A673 (cell line): ENCODE measurements at regions not wholly inside any gene's neighbourhood (a gene's known extent, or its start where the extent isn't known, plus 50 kb on each side); places are given as distances from the start of the nearest gene placed in this dataset.

Experiments
- BruUV-seq: library from RNA; stranded (reverse); fragments of 400-500 nt; replicated peaks from 2 replicates; lab custom pipeline; 2021; lab: Mats Ljungman, UMichigan
- CTCF ChIA-PET: fragments of 300-600 bp; sonication (Branson Sonifier 250); formaldehyde crosslinking; loops from one replicate; lab custom pipeline; 2022; ENCODE audit warnings: antibody characterized with exemption; lab: Charles Lee
- POLR2A ChIA-PET: fragments of 300-600 bp; sonication (Branson Sonifier 250); formaldehyde crosslinking; loops from one replicate; lab custom pipeline; 2022; ENCODE audit warnings: antibody characterized with exemption; ENCODE audit not compliant: low non-redundant PET; lab: Charles Lee
- DNase-seq: peaks from one replicate; pipeline ENCODE4 v3.0.0-alpha.2; 2015; ENCODE audit warnings: low spot score
- H3K27ac ChIP-seq: fragments of 200-600 bp; sonication (generic); 2 replicates; pipeline ENCODE4 v1.5.1; 2016; ENCODE audit warnings: mixed run types, low read depth, mild to moderate bottlenecking, mixed read lengths, antibody characterized with exemption, low read length; ENCODE audit not compliant: poor library complexity, severe bottlenecking
- H3K27me3 ChIP-seq: fragments of 200-600 bp; sonication (generic); replicated peaks from 2 replicates; pipeline ENCODE4 v1.6.1; 2017; ENCODE audit warnings: mixed run types, low read depth, mild to moderate bottlenecking, mixed read lengths, antibody characterized with exemption, low read length; ENCODE audit not compliant: insufficient read depth, poor library complexity
- H3K36me3 ChIP-seq: fragments of 200-600 bp; sonication (generic); 2 replicates; pipeline ENCODE4 v1.6.1; 2016; ENCODE audit warnings: mixed run types, mild to moderate bottlenecking, mixed read lengths, antibody characterized with exemption, low read length; ENCODE audit not compliant: insufficient read depth, poor library complexity, severe bottlenecking
- H3K4me1 ChIP-seq: fragments of 200-600 bp; sonication (generic); 2 replicates; pipeline ENCODE4 v1.6.1; 2017; ENCODE audit warnings: mixed run types, mild to moderate bottlenecking, mixed read lengths, antibody characterized with exemption, low read length; ENCODE audit not compliant: insufficient read depth, poor library complexity, severe bottlenecking
- H3K4me3 ChIP-seq: fragments of 200-600 bp; sonication (generic); 2 replicates; pipeline ENCODE4 v1.5.1; 2016; ENCODE audit warnings: low read depth, mixed run types, mild to moderate bottlenecking, mixed read lengths, low read length; ENCODE audit not compliant: poor library complexity, severe bottlenecking
- H3K9me3 ChIP-seq: fragments of 200-600 bp; sonication (generic); 2 replicates; pipeline ENCODE4 v1.6.1; 2016; ENCODE audit warnings: mixed run types, low read depth, mild to moderate bottlenecking, mixed read lengths, antibody characterized with exemption, low read length; ENCODE audit not compliant: poor library complexity, severe bottlenecking
- EZH2 ChIP-seq: fragments of 200-600 bp; sonication (generic); IDR thresholded peaks from 2 replicates; pipeline ENCODE4 v1.6.1; 2017; ENCODE audit warnings: borderline replicate concordance, low read depth, mild to moderate bottlenecking, mixed read lengths, antibody characterized with exemption, low read length; ENCODE audit not compliant: poor library complexity, severe bottlenecking
- intact Hi-C: fragments of 100-400 bp; cut with micrococcal nuclease; formaldehyde crosslinking; loops from one replicate; pipeline ENCODE4 v1.10.0; 2022; ENCODE audit not compliant: unreplicated experiment
- TF ChIP-seq, protein P1 (sequence below): fragments of 300-800, 200-600 bp; sonication (generic); conservative IDR thresholded peaks from 2 replicates; pipeline ENCODE4 v1.5.1; 2017; ENCODE audit warnings: low read depth, mild to moderate bottlenecking, antibody characterized with exemption, low read length, moderate library complexity, mixed read lengths

GRCh38 chr6:126805861-126806260 lies 312.6 kb upstream of the RSPO3 start:
- DNase-seq: no peak
- Histone ChIP-seq H3K9me3 (no peaks in the 10 kb centered on the region), H3K4me3 (no peak overlapping the region), H3K36me3 (no peaks in the 10 kb centered on the region), H3K27me3 (no peaks in the 10 kb centered on the region), H3K4me1 (no peaks in the 10 kb centered on the region), H3K27ac (no peak overlapping the region)
- POLR2A ChIA-PET: no interaction called here
- TF ChIP-seq, protein P1, sequence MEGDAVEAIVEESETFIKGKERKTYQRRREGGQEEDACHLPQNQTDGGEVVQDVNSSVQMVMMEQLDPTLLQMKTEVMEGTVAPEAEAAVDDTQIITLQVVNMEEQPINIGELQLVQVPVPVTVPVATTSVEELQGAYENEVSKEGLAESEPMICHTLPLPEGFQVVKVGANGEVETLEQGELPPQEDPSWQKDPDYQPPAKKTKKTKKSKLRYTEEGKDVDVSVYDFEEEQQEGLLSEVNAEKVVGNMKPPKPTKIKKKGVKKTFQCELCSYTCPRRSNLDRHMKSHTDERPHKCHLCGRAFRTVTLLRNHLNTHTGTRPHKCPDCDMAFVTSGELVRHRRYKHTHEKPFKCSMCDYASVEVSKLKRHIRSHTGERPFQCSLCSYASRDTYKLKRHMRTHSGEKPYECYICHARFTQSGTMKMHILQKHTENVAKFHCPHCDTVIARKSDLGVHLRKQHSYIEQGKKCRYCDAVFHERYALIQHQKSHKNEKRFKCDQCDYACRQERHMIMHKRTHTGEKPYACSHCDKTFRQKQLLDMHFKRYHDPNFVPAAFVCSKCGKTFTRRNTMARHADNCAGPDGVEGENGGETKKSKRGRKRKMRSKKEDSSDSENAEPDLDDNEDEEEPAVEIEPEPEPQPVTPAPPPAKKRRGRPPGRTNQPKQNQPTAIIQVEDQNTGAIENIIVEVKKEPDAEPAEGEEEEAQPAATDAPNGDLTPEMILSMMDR: no peak
- TF ChIP-seq EZH2: no peak
- no TSS peak for BruUV-seq
- CTCF ChIA-PET: no interaction called here
- intact Hi-C loops: loop anchor here (2.0 kb wide), 1 partner anchor 315 kb away; no protein-coding TSS in a partner anchor

DNA sequence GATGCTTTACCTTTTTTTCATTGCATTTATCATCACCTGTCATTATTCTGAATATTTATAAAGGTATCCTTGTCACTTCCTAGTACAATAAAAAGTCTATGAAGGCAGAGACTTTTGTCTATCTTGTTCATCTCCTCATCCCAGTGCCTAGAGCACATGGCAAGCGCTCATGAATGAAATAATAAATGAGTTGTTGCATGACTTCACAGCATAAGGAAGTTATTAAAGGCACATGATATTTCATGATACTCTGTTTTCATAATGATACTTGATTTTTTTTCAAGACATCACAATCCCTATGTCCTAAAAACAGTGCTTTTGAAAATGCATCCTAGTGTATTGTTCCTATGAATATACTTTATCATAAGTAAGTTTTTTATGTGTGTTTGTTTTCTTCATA lies 310.6 kb upstream of the RSPO3 start:
- DNase-seq: no peak
- CTCF ChIA-PET: no interaction called here
- H3K27ac ChIP-seq: no peak overlapping the region
- no peak for TF ChIP-seq EZH2
- TF ChIP-seq, protein P1: no peak
- H3K9me3 ChIP-seq: no peaks in the 10 kb centered on the region
- POLR2A ChIA-PET: no interaction called here
- intact Hi-C loops: no loop called here
- no peak overlapping the region for H3K4me3 ChIP-seq
- no TSS peak for BruUV-seq
- no peaks in the 10 kb centered on the region for H3K36me3 ChIP-seq
- H3K4me1 ChIP-seq: peaks cover 10% of the 10 kb centered on the region
- no peaks in the 10 kb centered on the region for H3K27me3 ChIP-seq

- Histone ChIP-seq H3K4me3 (no peak overlapping the region), H3K36me3 (no peaks in the 10 kb centered on the region), H3K27ac (no peak overlapping the region), H3K4me1 (peaks cover 12% of the 10 kb centered on the region), H3K27me3 (no peaks in the 10 kb centered on the region), H3K9me3 (no peaks in the 10 kb centered on the region)
- ChIA-PET CTCF (no interaction called here), POLR2A (no interaction called here)
- no peak for DNase-seq
- TF ChIP-seq, protein P1: no peak
- no TSS peak for BruUV-seq
- intact Hi-C loops: no loop called here
These were observed 307.1 kb upstream of the RSPO3 start for GRCh38 chr6:126811321-126811720.
